ENCODE measurements at regions not wholly inside any gene's neighbourhood (a gene's known extent, or its start where the extent isn't known, plus 50 kb on each side); places are given as distances from the start of the nearest gene placed in this dataset.

- Histone ChIP-seq H3K9ac (ENCODE audit: low read length in 3 of 3) (no peak overlapping the region), H3K4me3 (ENCODE audit: low read length in 3 of 3) (no peak overlapping the region), H3K27ac (ENCODE audit: low read depth in 2 of 2, low read length in 2 of 2) (no peak overlapping the region), H3K4me1 (ENCODE audit: control insufficient read depth in 2 of 3, insufficient read depth in 2 of 3, low read depth in 1 of 3, low read length in 3 of 3) (no peaks in the 10 kb centered on the region), H3K27me3 (ENCODE audit: control insufficient read depth, insufficient read depth, low read length) (no peaks in the 10 kb centered on the region), H3K36me3 (ENCODE audit: control insufficient read depth in 2 of 3, insufficient read depth in 3 of 3, low read length in 3 of 3) (no peaks in the 10 kb centered on the region), H3K9me3 (ENCODE audit: control insufficient read depth in 2 of 3, insufficient read depth in 1 of 3, low read length in 3 of 3) (no peaks in the 10 kb centered on the region)
- intact Hi-C loops (cut with DNase I), result no loop called here
- TF ChIP-seq, protein P1, sequence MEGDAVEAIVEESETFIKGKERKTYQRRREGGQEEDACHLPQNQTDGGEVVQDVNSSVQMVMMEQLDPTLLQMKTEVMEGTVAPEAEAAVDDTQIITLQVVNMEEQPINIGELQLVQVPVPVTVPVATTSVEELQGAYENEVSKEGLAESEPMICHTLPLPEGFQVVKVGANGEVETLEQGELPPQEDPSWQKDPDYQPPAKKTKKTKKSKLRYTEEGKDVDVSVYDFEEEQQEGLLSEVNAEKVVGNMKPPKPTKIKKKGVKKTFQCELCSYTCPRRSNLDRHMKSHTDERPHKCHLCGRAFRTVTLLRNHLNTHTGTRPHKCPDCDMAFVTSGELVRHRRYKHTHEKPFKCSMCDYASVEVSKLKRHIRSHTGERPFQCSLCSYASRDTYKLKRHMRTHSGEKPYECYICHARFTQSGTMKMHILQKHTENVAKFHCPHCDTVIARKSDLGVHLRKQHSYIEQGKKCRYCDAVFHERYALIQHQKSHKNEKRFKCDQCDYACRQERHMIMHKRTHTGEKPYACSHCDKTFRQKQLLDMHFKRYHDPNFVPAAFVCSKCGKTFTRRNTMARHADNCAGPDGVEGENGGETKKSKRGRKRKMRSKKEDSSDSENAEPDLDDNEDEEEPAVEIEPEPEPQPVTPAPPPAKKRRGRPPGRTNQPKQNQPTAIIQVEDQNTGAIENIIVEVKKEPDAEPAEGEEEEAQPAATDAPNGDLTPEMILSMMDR (IDR thresholded peaks at IDR 0.05; ENCODE audit: borderline replicate concordance, extremely low read depth, insufficient read depth), result no peak
- FAIRE-seq (no peak), DNase-seq (no peak)
Observed at GRCh38 chr7:109391240-109391639, 821.6 kb downstream of the DNAJB9 start.

DNA sequence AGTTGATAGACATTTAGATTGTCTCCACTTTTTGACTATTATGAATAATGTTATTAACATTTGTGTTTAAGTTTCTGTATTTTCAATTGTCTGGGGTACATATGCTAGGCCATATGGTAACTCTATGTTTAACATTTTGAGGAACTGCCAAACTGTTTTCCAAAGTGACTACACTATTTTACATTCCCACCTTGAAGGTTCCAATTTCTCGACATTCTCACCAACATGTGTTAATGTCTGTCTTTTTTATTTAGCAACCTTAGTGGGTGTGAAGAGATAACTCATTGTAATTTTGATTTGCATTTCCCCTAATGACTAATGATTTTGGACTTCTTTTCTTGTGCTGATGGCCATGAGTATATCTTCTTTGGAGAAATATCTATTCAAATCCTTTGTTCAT lies 832.4 kb downstream of the DNAJB9 start:
- Histone ChIP-seq H3K9me3 (ENCODE audit: control insufficient read depth in 2 of 3, insufficient read depth in 1 of 3, low read length in 3 of 3) (no peaks in the 10 kb centered on the region), H3K27ac (ENCODE audit: low read depth in 2 of 2, low read length in 2 of 2) (no peak overlapping the region), H3K36me3 (ENCODE audit: control insufficient read depth in 2 of 3, insufficient read depth in 3 of 3, low read length in 3 of 3) (no peaks in the 10 kb centered on the region), H3K4me3 (ENCODE audit: low read length in 3 of 3) (no peak overlapping the region), H3K4me1 (ENCODE audit: control insufficient read depth in 2 of 3, insufficient read depth in 2 of 3, low read depth in 1 of 3, low read length in 3 of 3) (no peaks in the 10 kb centered on the region), H3K27me3 (ENCODE audit: control insufficient read depth, insufficient read depth, low read length) (no peaks in the 10 kb centered on the region), H3K9ac (ENCODE audit: low read length in 3 of 3) (no peak overlapping the region)
- FAIRE-seq, result no peak
- DNase-seq, result no peak
- intact Hi-C loops (cut with DNase I), result no loop called here
- TF ChIP-seq, protein P1 (IDR thresholded peaks at IDR 0.05; ENCODE audit: borderline replicate concordance, extremely low read depth, insufficient read depth), result no peak

DNA sequence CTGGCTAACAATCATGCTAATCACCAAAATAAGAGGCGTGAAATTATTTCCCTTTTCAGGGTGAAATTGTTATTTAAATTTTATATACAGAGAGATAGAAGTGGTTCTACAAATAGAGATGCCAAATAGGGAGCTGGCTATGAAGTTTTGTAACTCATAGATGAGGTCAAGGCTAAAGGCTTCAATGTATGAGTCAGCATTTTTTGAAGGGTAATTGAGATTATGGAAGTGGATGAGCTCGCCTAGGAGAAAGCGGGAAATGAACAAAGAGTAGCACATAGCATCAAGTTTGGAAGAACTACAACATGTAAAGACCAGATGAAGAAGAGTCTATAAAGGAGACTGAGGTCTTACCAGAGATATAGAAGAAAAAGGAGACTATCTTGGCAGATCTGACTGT lies 838.1 kb downstream of the DNAJB9 start:
- H3K27me3 ChIP-seq (ENCODE audit: control insufficient read depth, insufficient read depth, low read length), result no peaks in the 10 kb centered on the region
- no peak for FAIRE-seq
- H3K4me3 ChIP-seq (ENCODE audit: low read length in 3 of 3), result no peak overlapping the region
- intact Hi-C loops (cut with DNase I), result no loop called here
- no peak overlapping the region for H3K27ac ChIP-seq (ENCODE audit: low read depth in 2 of 2, low read length in 2 of 2)
- no peaks in the 10 kb centered on the region for H3K9me3 ChIP-seq (ENCODE audit: control insufficient read depth in 2 of 3, insufficient read depth in 1 of 3, low read length in 3 of 3)
- H3K9ac ChIP-seq (ENCODE audit: low read length in 3 of 3), result no peak overlapping the region
- H3K36me3 ChIP-seq (ENCODE audit: control insufficient read depth in 2 of 3, insufficient read depth in 3 of 3, low read length in 3 of 3), result no peaks in the 10 kb centered on the region
- H3K4me1 ChIP-seq (ENCODE audit: control insufficient read depth in 2 of 3, insufficient read depth in 2 of 3, low read depth in 1 of 3, low read length in 3 of 3), result no peaks in the 10 kb centered on the region
- TF ChIP-seq, protein P1 (IDR thresholded peaks at IDR 0.05; ENCODE audit: borderline replicate concordance, extremely low read depth, insufficient read depth), result no peak
- no peak for DNase-seq

GRCh38 chr7:109437957-109438356 lies 868.3 kb downstream of the DNAJB9 start:
- Histone ChIP-seq H3K27me3 (ENCODE audit: control insufficient read depth, insufficient read depth, low read length) (no peaks in the 10 kb centered on the region), H3K27ac (ENCODE audit: low read depth in 2 of 2, low read length in 2 of 2) (no peak overlapping the region), H3K36me3 (ENCODE audit: control insufficient read depth in 2 of 3, insufficient read depth in 3 of 3, low read length in 3 of 3) (no peaks in the 10 kb centered on the region), H3K9ac (ENCODE audit: low read length in 3 of 3) (no peak overlapping the region), H3K4me1 (ENCODE audit: control insufficient read depth in 2 of 3, insufficient read depth in 2 of 3, low read depth in 1 of 3, low read length in 3 of 3) (no peaks in the 10 kb centered on the region), H3K9me3 (ENCODE audit: control insufficient read depth in 2 of 3, insufficient read depth in 1 of 3, low read length in 3 of 3) (no peaks in the 10 kb centered on the region), H3K4me3 (ENCODE audit: low read length in 3 of 3) (no peak overlapping the region)
- no peak for FAIRE-seq
- TF ChIP-seq, protein P1 (IDR thresholded peaks at IDR 0.05; ENCODE audit: borderline replicate concordance, extremely low read depth, insufficient read depth), result no peak
- no peak for DNase-seq
- intact Hi-C loops (cut with DNase I), result no loop called here
